ENCODE measurements at regions not wholly inside any gene's neighbourhood (a gene's known extent, or its start where the extent isn't known, plus 50 kb on each side); places are given as distances from the start of the nearest gene placed in this dataset.

- no peak for TF ChIP-seq GABPA (IDR thresholded peaks at IDR 0.05; ENCODE audit: low read depth)
- TF ChIP-seq SPI1 (IDR thresholded peaks at IDR 0.05; ENCODE audit: borderline replicate concordance, low read depth), result no peak
- no peak for TF ChIP-seq CTCF (IDR thresholded peaks at IDR 0.05; ENCODE audit: insufficient read depth, low read length)
- TF ChIP-seq REST (IDR thresholded peaks at IDR 0.05; ENCODE audit: insufficient replicate concordance, low read depth), result no peak
- no peak for TF ChIP-seq POLR2AphosphoS5 (IDR thresholded peaks at IDR 0.05; ENCODE audit: low read depth)
- H3K27ac ChIP-seq (replicated peaks), result no peak overlapping the region
- H3K27me3 ChIP-seq (ENCODE audit: insufficient read depth, poor library complexity, severe bottlenecking), result peaks cover 4% of the 10 kb centered on the region
These were observed 607.7 kb upstream of the USP24 start for GRCh38 chr1:55822891-55823290.

GRCh38 chr1:55821234-55821633 is 606.1 kb upstream of the USP24 start:
- H3K27me3 ChIP-seq (ENCODE audit: insufficient read depth, poor library complexity, severe bottlenecking), result peaks cover 4% of the 10 kb centered on the region
- no peak for DNase-seq (ENCODE audit: low read depth in 1 of 2, low spot score in 1 of 2)
- TF ChIP-seq GABPA (IDR thresholded peaks at IDR 0.05; ENCODE audit: low read depth), result no peak
- no peak for TF ChIP-seq CTCF (IDR thresholded peaks at IDR 0.05; ENCODE audit: insufficient read depth, low read length)
- no peak for TF ChIP-seq REST (IDR thresholded peaks at IDR 0.05; ENCODE audit: insufficient replicate concordance, low read depth)
- TF ChIP-seq SPI1 (IDR thresholded peaks at IDR 0.05; ENCODE audit: borderline replicate concordance, low read depth), result no peak
- no peak for TF ChIP-seq POLR2AphosphoS5 (IDR thresholded peaks at IDR 0.05; ENCODE audit: low read depth)
- H3K4me3 ChIP-seq (replicated peaks; ENCODE audit: insufficient read depth, low read length), result no peak overlapping the region
- no peak overlapping the region for H3K27ac ChIP-seq (replicated peaks)

More at GRCh38 chr1:55822891-55823290, 607.7 kb upstream of the USP24 start:
- no peak overlapping the region for H3K4me3 ChIP-seq (replicated peaks; ENCODE audit: insufficient read depth, low read length)
- no peak for DNase-seq (ENCODE audit: low read depth in 1 of 2, low spot score in 1 of 2)

GRCh38 chr1:55820501-55820900 is 605.3 kb upstream of the USP24 start:
- no peak for DNase-seq (ENCODE audit: low read depth in 1 of 2, low spot score in 1 of 2)
- no peak for TF ChIP-seq CTCF (IDR thresholded peaks at IDR 0.05; ENCODE audit: insufficient read depth, low read length)
- no peak for TF ChIP-seq SPI1 (IDR thresholded peaks at IDR 0.05; ENCODE audit: borderline replicate concordance, low read depth)
- no peak for TF ChIP-seq REST (IDR thresholded peaks at IDR 0.05; ENCODE audit: insufficient replicate concordance, low read depth)
- TF ChIP-seq GABPA (IDR thresholded peaks at IDR 0.05; ENCODE audit: low read depth), result no peak
- TF ChIP-seq POLR2AphosphoS5 (IDR thresholded peaks at IDR 0.05; ENCODE audit: low read depth), result no peak
- H3K4me3 ChIP-seq (replicated peaks; ENCODE audit: insufficient read depth, low read length), result no peak overlapping the region
- peaks cover 4% of the 10 kb centered on the region for H3K27me3 ChIP-seq (ENCODE audit: insufficient read depth, poor library complexity, severe bottlenecking)
- H3K27ac ChIP-seq (replicated peaks), result no peak overlapping the region
